ENCODE measurements at regions not wholly inside any gene's neighbourhood (a gene's known extent, or its start where the extent isn't known, plus 50 kb on each side); places are given as distances from the start of the nearest gene placed in this dataset.

DNA sequence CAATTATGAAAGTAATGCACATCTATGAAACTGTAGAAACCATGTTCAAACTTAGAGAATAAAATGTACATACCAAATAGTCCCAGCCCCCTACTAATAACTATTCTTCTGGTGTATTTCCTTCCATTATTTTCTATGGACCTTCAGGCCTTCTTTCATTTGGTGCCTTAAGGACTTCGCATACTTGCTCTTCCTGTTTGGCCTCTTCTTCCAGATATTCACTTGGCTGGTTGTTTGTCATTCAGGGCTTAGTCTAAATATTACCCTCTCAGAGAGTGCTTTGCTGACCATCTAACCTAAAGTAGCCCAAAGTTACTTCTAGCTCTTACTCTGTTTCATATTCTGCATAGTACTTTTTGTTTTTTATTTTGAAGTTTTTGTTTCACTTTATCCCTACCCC is 70.3 kb upstream of the ARMCX2 start:
- no peaks in the 10 kb centered on the region for H3K4me1 ChIP-seq (ENCODE audit: control insufficient read depth, insufficient read depth, low read length)
- no TSS peak for BruUV-seq (replicated peaks)
- H3K27ac ChIP-seq (ENCODE audit: control insufficient read depth, insufficient read depth): no peak overlapping the region
- RAD21 ChIA-PET (ENCODE audit: unreplicated experiment): no interaction called here
- H2AFZ ChIP-seq (ENCODE audit: control insufficient read depth, low read depth, low read length): no peak overlapping the region
- no peaks in the 10 kb centered on the region for H3K79me2 ChIP-seq (ENCODE audit: control insufficient read depth, insufficient read depth, low read length)
- POLR2A ChIA-PET: no interaction called here
- no peaks in the 10 kb centered on the region for H3K27me3 ChIP-seq (replicated peaks in 1 of 2; ENCODE audit: control insufficient read depth in 2 of 2, insufficient read depth in 2 of 2, low read length in 1 of 2)
- H3K9ac ChIP-seq (ENCODE audit: control insufficient read depth, insufficient read depth, low read length): no peak overlapping the region
- no peak overlapping the region for H3K4me3 ChIP-seq
- no peak overlapping the region for H3K4me2 ChIP-seq (ENCODE audit: control insufficient read depth, insufficient read depth)
- in situ Hi-C loops (cut with MboI): no loop called here
- TF ChIP-seq, protein P1, sequence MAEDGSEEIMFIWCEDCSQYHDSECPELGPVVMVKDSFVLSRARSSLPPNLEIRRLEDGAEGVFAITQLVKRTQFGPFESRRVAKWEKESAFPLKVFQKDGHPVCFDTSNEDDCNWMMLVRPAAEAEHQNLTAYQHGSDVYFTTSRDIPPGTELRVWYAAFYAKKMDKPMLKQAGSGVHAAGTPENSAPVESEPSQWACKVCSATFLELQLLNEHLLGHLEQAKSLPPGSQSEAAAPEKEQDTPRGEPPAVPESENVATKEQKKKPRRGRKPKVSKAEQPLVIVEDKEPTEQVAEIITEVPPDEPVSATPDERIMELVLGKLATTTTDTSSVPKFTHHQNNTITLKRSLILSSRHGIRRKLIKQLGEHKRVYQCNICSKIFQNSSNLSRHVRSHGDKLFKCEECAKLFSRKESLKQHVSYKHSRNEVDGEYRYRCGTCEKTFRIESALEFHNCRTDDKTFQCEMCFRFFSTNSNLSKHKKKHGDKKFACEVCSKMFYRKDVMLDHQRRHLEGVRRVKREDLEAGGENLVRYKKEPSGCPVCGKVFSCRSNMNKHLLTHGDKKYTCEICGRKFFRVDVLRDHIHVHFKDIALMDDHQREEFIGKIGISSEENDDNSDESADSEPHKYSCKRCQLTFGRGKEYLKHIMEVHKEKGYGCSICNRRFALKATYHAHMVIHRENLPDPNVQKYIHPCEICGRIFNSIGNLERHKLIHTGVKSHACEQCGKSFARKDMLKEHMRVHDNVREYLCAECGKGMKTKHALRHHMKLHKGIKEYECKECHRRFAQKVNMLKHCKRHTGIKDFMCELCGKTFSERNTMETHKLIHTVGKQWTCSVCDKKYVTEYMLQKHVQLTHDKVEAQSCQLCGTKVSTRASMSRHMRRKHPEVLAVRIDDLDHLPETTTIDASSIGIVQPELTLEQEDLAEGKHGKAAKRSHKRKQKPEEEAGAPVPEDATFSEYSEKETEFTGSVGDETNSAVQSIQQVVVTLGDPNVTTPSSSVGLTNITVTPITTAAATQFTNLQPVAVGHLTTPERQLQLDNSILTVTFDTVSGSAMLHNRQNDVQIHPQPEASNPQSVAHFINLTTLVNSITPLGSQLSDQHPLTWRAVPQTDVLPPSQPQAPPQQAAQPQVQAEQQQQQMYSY (CRISPR knock-in tag; IDR thresholded peaks at IDR 0.05): no peak
- TF ChIP-seq ZSCAN29 (IDR thresholded peaks at IDR 0.05): no peak
- no peak for DNase-seq (ENCODE audit: low read depth, low spot score)
- H3K9me3 ChIP-seq (replicated peaks; ENCODE audit: control insufficient read depth, insufficient read depth, low read length): no peaks in the 10 kb centered on the region
- CTCF ChIA-PET: no interaction called here
- no peak for FAIRE-seq
- no peaks in the 10 kb centered on the region for H4K20me1 ChIP-seq (ENCODE audit: control insufficient read depth, insufficient read depth)
- no peak for ATAC-seq
- intact Hi-C loops (cut with micrococcal nuclease; ENCODE audit: unreplicated experiment): no loop called here
- SMC1A ChIA-PET (ENCODE audit: uncharacterized antibody, unreplicated experiment): no interaction called here
- 84% methylated on average over 1 of the region's 1 CpG for whole genome bisulfite sequencing (ENCODE audit: insufficient coverage, insufficient replicate concordance, low lambda C conversion rate, missing lambda C conversion rate)
- no peaks in the 10 kb centered on the region for H3K36me3 ChIP-seq (ENCODE audit: control insufficient read depth in 2 of 2, insufficient read depth in 2 of 2, low read length in 1 of 2)

Data from GM12878 (cell line).